OCI-LY3 (cell line): ENCODE measurements at regions not wholly inside any gene's neighbourhood (a gene's known extent, or its start where the extent isn't known, plus 50 kb on each side); places are given as distances from the start of the nearest gene placed in this dataset.

Source experiments
- H2AFZ ChIP-seq: fragments of 200-600, 300-600 bp; shearing (Covaris generic); 2 replicates; pipeline ENCODE4 v1.6.0; 2014; ENCODE audit warnings: antibody characterized with exemption, low read depth, low read length
- H3K27ac ChIP-seq: fragments of 200-600, 300-600 bp; sonication (generic); 2 replicates; pipeline ENCODE4 v1.5.1; 2014; ENCODE audit warnings: mild to moderate bottlenecking, low read length, moderate library complexity, mixed read lengths
- H3K27me3 ChIP-seq: fragments of 200-600, 300-600 bp; sonication (generic); 2 replicates; pipeline ENCODE4 v1.6.1; 2014; ENCODE audit warnings: low read depth, low read length, mixed read lengths
- H3K36me3 ChIP-seq: fragments of 200-600, 300-600 bp; sonication (generic); replicated peaks from 2 replicates; pipeline ENCODE3; 2014; ENCODE audit warnings: low read depth, low read length, mixed read lengths
- H3K4me1 ChIP-seq: fragments of 300-600, 200-600 bp; sonication (generic); 2 replicates; pipeline ENCODE4 v1.6.1; 2014; ENCODE audit warnings: low read length, mixed read lengths
- H3K4me2 ChIP-seq: fragments of 200-600, 300-600 bp; sonication (generic); 2 replicates; pipeline ENCODE4 v1.6.1; 2014; ENCODE audit warnings: low read length, mixed read lengths
- H3K4me3 ChIP-seq: fragments of 300-600, 200-600 bp; sonication (generic); 2 replicates; pipeline ENCODE4 v1.5.1; 2014; ENCODE audit warnings: antibody characterized with exemption, mild to moderate bottlenecking, low read length, moderate library complexity
- H3K79me2 ChIP-seq: fragments of 300-600, 200-600 bp; shearing (Covaris generic); 2 replicates; pipeline ENCODE4 v1.6.1; 2014; ENCODE audit warnings: mild to moderate bottlenecking, low read length, mixed read lengths
- H3K9ac ChIP-seq: fragments of 300-600, 200-600 bp; shearing (Covaris generic); 2 replicates; pipeline ENCODE4 v1.6.0; 2014; ENCODE audit warnings: mild to moderate bottlenecking, low read length, moderate library complexity
- H3K9me3 ChIP-seq: fragments of 200-600, 300-600 bp; shearing (Covaris generic); 2 replicates; pipeline ENCODE4 v1.6.1; 2014; ENCODE audit warnings: low read length, mixed read lengths; ENCODE audit not compliant: insufficient read depth
- H4K20me1 ChIP-seq: fragments of 200-600, 300-600 bp; sonication (generic); 2 replicates; pipeline ENCODE4 v1.6.1; 2016; ENCODE audit warnings: low read length, mixed read lengths; ENCODE audit not compliant: insufficient read depth
- EZH2phosphoT487 ChIP-seq: fragments of 200-600 bp; shearing (Covaris generic); IDR thresholded peaks from 2 replicates; pipeline ENCODE4 v1.6.1; 2018; ENCODE audit warnings: antibody characterized with exemption, mixed run types, low read depth
- TF ChIP-seq, protein P1 (sequence below): fragments of 200-600, 300-600 bp; sonication (generic); IDR thresholded peaks from 2 replicates; pipeline ENCODE4 v1.5.1; 2014; ENCODE audit warnings: antibody characterized with exemption, low read length, low read depth

DNA sequence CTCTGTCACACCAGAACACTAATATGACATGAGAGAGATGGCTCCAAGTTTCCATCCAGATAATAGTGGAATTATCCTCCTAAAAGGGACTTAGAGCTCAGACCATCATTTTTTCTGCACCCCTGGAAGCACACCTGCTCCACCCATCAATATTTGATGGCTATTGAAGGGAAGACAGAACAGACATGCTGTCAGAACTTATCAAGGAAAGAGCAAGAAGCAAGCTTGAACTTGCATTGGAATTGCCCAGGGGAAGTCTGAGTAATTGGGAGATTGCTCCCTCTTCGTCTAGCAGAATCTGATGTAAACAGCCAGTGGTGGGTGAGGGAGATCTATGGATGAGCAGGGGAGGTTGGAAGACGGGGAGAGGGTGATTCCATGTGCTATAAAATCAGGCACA is 874.4 kb upstream of the TENM4 start:
- H3K4me3 ChIP-seq = no peak overlapping the region
- H3K9ac ChIP-seq = no peak overlapping the region
- 0 out of 2 replicates have a peak, but pooled peaks cover 2% of the 10 kb centered on the region for H3K4me1 ChIP-seq
- TF ChIP-seq, protein P1, sequence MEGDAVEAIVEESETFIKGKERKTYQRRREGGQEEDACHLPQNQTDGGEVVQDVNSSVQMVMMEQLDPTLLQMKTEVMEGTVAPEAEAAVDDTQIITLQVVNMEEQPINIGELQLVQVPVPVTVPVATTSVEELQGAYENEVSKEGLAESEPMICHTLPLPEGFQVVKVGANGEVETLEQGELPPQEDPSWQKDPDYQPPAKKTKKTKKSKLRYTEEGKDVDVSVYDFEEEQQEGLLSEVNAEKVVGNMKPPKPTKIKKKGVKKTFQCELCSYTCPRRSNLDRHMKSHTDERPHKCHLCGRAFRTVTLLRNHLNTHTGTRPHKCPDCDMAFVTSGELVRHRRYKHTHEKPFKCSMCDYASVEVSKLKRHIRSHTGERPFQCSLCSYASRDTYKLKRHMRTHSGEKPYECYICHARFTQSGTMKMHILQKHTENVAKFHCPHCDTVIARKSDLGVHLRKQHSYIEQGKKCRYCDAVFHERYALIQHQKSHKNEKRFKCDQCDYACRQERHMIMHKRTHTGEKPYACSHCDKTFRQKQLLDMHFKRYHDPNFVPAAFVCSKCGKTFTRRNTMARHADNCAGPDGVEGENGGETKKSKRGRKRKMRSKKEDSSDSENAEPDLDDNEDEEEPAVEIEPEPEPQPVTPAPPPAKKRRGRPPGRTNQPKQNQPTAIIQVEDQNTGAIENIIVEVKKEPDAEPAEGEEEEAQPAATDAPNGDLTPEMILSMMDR = no peak
- TF ChIP-seq EZH2phosphoT487 = no peak
- H3K36me3 ChIP-seq = no peaks in the 10 kb centered on the region
- H3K27me3 ChIP-seq = no peaks in the 10 kb centered on the region
- peak overlapping the region; percentile 28; the same call in 1 of the 2 replicates for H2AFZ ChIP-seq
- no peaks in the 10 kb centered on the region for H4K20me1 ChIP-seq
- H3K27ac ChIP-seq = no peak overlapping the region
- no peaks in the 10 kb centered on the region for H3K9me3 ChIP-seq
- H3K79me2 ChIP-seq = no peaks in the 10 kb centered on the region
- no peak overlapping the region for H3K4me2 ChIP-seq

DNA sequence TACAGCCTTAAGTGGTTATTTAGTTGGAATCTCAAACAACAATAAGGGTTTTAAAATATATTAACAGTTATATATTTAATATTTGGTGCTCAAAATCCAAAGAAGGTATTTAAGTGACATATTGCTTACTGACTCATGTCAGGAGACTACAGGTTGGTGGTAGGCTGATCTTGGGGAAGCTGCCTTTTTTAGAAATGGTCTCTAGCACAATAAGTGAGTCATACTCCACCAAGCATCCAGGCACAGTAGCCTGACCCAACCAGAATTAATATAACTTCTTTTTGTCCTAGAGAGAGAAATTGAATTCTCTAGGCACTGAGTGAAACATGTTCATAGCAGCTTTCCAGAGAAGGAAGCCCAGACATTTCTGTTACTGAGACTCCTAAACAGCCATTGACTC is 868.5 kb upstream of the TENM4 start:
- TF ChIP-seq, protein P1 = no peak
- no peak for TF ChIP-seq EZH2phosphoT487
- no peak overlapping the region for H2AFZ ChIP-seq
- H4K20me1 ChIP-seq = no peaks in the 10 kb centered on the region

DNA sequence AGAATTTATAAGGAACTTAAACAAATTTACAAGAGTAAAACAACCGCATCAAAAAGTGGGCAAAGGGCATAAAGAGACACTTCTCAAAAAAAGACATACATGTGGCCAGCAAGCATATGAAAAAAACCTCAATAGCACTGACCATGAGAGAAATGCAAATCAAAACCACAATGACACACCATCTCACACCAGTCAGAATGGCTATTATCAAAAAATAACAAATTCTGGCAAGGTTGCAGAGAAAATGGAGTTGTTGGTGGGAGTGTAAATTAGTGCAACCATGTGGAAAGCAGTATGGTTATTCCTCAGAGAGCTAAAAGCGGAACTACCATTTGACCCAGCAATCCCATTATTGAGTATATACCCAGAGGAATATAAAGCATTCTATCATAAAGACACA is 866.8 kb upstream of the TENM4 start:
- Histone ChIP-seq H3K27ac (no peak overlapping the region), H3K27me3 (no peaks in the 10 kb centered on the region), H3K4me1 (no peaks in the 10 kb centered on the region), H3K36me3 (no peaks in the 10 kb centered on the region), H2AFZ (no peak overlapping the region), H3K9ac (no peak overlapping the region), H3K4me3 (no peak overlapping the region), H3K4me2 (no peak overlapping the region), H3K9me3 (peaks cover 10% of the 10 kb centered on the region; the same call in 1 of the 2 replicates), H3K79me2 (no peaks in the 10 kb centered on the region), H4K20me1 (no peaks in the 10 kb centered on the region)
- no peak for TF ChIP-seq EZH2phosphoT487
- TF ChIP-seq, protein P1 = no peak

More for the DNA sequence above, 868.5 kb upstream of the TENM4 start:
- no peak overlapping the region for H3K4me3 ChIP-seq
- no peaks in the 10 kb centered on the region for H3K79me2 ChIP-seq
- no peaks in the 10 kb centered on the region for H3K27me3 ChIP-seq
- H3K36me3 ChIP-seq = no peaks in the 10 kb centered on the region
- H3K27ac ChIP-seq = no peak overlapping the region
- no peaks in the 10 kb centered on the region for H3K4me1 ChIP-seq
- no peak overlapping the region for H3K9ac ChIP-seq
- no peak overlapping the region for H3K4me2 ChIP-seq
- no peaks in the 10 kb centered on the region for H3K9me3 ChIP-seq

DNA sequence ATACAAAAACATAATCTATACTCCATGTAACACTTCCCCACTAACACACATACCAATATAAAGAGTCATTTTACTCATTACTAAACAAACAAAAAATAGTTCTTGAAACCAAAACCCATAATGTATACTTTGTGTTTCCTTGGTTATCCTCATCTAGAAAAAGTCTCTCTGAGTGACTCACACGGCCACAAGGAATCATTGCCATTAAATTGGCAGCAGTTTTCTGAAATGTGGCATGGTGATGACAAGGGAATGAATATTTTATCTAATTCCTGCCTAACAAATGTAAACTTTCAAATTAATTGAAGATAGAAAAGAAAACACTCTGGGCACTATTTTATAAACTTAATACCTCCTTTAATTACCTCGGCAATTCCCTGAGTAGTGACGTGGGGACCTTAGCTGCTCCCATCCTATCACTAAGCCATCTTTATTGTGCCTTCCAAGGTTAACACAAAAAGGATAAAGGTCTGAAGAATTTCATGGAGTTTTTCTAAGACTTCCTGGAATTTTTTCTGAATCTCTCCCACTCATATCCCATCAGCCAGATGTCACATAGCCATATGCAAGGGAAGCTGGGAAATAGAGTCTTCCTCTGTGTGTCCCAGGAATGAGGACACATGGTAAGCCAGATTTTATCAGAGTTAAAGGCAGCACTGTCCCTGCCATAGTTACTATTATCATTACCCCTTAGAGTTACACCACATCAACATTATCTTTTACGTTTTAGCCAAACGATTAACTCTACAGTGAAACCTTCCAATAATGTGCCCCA is 857.2 kb upstream of the TENM4 start:
- Histone ChIP-seq H3K4me2 (no peak overlapping the region), H3K36me3 (no peaks in the 10 kb centered on the region), H3K9ac (no peak overlapping the region), H3K27ac (no peak overlapping the region), H3K27me3 (no peaks in the 10 kb centered on the region), H3K9me3 (no peaks in the 10 kb centered on the region), H2AFZ (no peak overlapping the region), H3K4me3 (no peak overlapping the region), H3K4me1 (peaks cover 26% of the 10 kb centered on the region), H3K79me2 (no peaks in the 10 kb centered on the region), H4K20me1 (no peaks in the 10 kb centered on the region)
- TF ChIP-seq, protein P1 = no peak
- no peak for TF ChIP-seq EZH2phosphoT487
